ENCODE measurements at regions not wholly inside any gene's neighbourhood (a gene's known extent, or its start where the extent isn't known, plus 50 kb on each side); places are given as distances from the start of the nearest gene placed in this dataset.

DNA sequence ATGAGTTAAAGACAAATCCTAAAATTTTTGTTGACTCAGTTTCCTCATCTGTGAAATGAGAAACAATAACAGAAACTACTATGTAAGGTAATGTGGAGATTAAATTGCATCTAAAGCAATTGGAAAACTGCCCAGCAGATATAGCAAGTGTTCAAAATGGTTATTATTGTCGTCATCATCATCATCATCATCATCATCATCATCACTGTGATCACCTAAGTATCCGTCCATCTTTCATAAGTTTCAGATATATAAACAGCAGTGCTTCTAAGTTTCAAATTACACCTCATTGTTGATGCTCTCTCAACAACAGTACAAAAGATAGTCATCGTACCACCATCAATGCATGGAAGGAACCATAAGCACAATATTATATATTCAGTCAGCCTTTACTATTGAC, 379.9 kb downstream of the PDGFC start:
- TF ChIP-seq, protein P1, sequence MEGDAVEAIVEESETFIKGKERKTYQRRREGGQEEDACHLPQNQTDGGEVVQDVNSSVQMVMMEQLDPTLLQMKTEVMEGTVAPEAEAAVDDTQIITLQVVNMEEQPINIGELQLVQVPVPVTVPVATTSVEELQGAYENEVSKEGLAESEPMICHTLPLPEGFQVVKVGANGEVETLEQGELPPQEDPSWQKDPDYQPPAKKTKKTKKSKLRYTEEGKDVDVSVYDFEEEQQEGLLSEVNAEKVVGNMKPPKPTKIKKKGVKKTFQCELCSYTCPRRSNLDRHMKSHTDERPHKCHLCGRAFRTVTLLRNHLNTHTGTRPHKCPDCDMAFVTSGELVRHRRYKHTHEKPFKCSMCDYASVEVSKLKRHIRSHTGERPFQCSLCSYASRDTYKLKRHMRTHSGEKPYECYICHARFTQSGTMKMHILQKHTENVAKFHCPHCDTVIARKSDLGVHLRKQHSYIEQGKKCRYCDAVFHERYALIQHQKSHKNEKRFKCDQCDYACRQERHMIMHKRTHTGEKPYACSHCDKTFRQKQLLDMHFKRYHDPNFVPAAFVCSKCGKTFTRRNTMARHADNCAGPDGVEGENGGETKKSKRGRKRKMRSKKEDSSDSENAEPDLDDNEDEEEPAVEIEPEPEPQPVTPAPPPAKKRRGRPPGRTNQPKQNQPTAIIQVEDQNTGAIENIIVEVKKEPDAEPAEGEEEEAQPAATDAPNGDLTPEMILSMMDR (conservative IDR thresholded peaks at IDR 0.05 in 1 of 2, IDR thresholded peaks at IDR 0.05 in 1 of 2; ENCODE audit: extremely low read depth in 1 of 2, insufficient read depth in 1 of 2, low read depth in 1 of 2, low read length in 2 of 2): no peak
- TF ChIP-seq EZH2 (IDR thresholded peaks at IDR 0.05; ENCODE audit: borderline replicate concordance, low read length): no peak

Data from mammary epithelial cell (primary cell).